Endothelial cell of umbilical vein (primary cell): ENCODE measurements at regions not wholly inside any gene's neighbourhood (a gene's known extent, or its start where the extent isn't known, plus 50 kb on each side); places are given as distances from the start of the nearest gene placed in this dataset.

Experiments used
- EZH2 ChIP-seq: IDR thresholded peaks from 2 replicates; pipeline ENCODE4 v1.6.1; 2012; ENCODE audit warnings: borderline replicate concordance, low read depth, mild to moderate bottlenecking, moderate library complexity, low read length, inconsistent platforms; ENCODE audit not compliant: severe bottlenecking
- FOS ChIP-seq: IDR thresholded peaks from 2 replicates; pipeline ENCODE4 v1.6.1; 2011; ENCODE audit warnings: mild to moderate bottlenecking, low read length, moderate library complexity, borderline replicate concordance; ENCODE audit not compliant: insufficient read depth
- GATA2 ChIP-seq: IDR thresholded peaks from 2 replicates; pipeline ENCODE4 v1.7.0; 2011; ENCODE audit warnings: low read depth, mild to moderate bottlenecking, moderate library complexity, mixed read lengths, low read length; ENCODE audit not compliant: insufficient read length, insufficient read depth
- JUN ChIP-seq: IDR thresholded peaks from 2 replicates; pipeline ENCODE4 v1.6.1; 2011; ENCODE audit warnings: borderline replicate concordance, low read depth; ENCODE audit not compliant: insufficient read length, insufficient read depth
- MYC ChIP-seq: IDR thresholded peaks from one replicate; pipeline ENCODE4 v1.6.1; 2011; ENCODE audit warnings: mild to moderate bottlenecking, low read depth, low read length
- POLR2A ChIP-seq: IDR thresholded peaks from 2 replicates; pipeline ENCODE4 v1.6.1; 2012; ENCODE audit warnings: low read depth, mild to moderate bottlenecking, control low read depth, low read length
- POLR2AphosphoS5 ChIP-seq: IDR thresholded peaks from 2 replicates; pipeline ENCODE4 v1.6.1; 2012; ENCODE audit warnings: low read depth, mild to moderate bottlenecking, control low read depth, low read length, moderate library complexity; ENCODE audit not compliant: insufficient read depth
- TF ChIP-seq, protein P1 (sequence below), 2 donors: IDR thresholded peaks; 1 replicate in 1 of 2; 2 replicates in 1 of 2; pipeline ENCODE4 v1.5.1; 2011; ENCODE audit warnings: low read length in 2 of 2, mild to moderate bottlenecking in 2 of 2, moderate library complexity in 2 of 2, control low read depth in 1 of 2, inconsistent platforms in 1 of 2, low read depth in 1 of 2; ENCODE audit not compliant: insufficient read depth in 1 of 2; ENCODE audit errors: extremely low read depth in 1 of 2
- TF ChIP-seq, protein P2 (sequence below): IDR thresholded peaks from 2 replicates; pipeline ENCODE4 v1.6.1; 2011; ENCODE audit not compliant: insufficient read depth, insufficient read length

DNA sequence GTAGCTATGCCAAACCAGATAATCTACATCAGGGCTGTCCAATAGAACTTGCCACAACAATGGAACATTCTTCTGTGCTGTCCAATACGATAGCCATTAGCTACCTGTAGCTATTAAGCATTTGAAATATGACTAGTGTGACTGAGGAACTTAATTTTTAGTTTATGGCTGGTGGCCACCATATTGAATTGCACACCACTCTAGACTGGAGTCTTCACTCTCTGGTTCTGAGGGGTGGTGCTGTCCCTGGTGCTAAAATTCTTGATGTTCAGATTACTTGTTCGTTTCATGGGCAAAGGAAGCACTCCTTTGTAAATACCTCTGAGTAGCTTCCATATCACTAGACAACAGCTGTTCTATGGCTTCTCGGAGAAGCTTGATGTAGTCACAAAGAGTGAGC is 296.6 kb downstream of the NPIPA8 start:
- TF ChIP-seq JUN = no peak
- no peak for TF ChIP-seq EZH2
- TF ChIP-seq POLR2A = no peak
- TF ChIP-seq, protein P1, sequence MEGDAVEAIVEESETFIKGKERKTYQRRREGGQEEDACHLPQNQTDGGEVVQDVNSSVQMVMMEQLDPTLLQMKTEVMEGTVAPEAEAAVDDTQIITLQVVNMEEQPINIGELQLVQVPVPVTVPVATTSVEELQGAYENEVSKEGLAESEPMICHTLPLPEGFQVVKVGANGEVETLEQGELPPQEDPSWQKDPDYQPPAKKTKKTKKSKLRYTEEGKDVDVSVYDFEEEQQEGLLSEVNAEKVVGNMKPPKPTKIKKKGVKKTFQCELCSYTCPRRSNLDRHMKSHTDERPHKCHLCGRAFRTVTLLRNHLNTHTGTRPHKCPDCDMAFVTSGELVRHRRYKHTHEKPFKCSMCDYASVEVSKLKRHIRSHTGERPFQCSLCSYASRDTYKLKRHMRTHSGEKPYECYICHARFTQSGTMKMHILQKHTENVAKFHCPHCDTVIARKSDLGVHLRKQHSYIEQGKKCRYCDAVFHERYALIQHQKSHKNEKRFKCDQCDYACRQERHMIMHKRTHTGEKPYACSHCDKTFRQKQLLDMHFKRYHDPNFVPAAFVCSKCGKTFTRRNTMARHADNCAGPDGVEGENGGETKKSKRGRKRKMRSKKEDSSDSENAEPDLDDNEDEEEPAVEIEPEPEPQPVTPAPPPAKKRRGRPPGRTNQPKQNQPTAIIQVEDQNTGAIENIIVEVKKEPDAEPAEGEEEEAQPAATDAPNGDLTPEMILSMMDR (IDR thresholded peaks at IDR 0.05; ENCODE audit: extremely low read depth in 1 of 2, insufficient read depth in 1 of 2, low read depth in 1 of 2, low read length in 2 of 2) = no peak
- no peak for TF ChIP-seq POLR2AphosphoS5
- TF ChIP-seq FOS = no peak
- TF ChIP-seq, protein P2, sequence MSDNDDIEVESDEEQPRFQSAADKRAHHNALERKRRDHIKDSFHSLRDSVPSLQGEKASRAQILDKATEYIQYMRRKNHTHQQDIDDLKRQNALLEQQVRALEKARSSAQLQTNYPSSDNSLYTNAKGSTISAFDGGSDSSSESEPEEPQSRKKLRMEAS = no peak
- TF ChIP-seq MYC = no peak
- no peak for TF ChIP-seq GATA2
